GM06990 (cell line): ENCODE measurements at regions not wholly inside any gene's neighbourhood (a gene's known extent, or its start where the extent isn't known, plus 50 kb on each side); places are given as distances from the start of the nearest gene placed in this dataset.
"Not testable (repeated sequence)": the region's sequence is repeated elsewhere in the genome, so short reads cannot be mapped to it uniquely, and the experiment has no call there.

Experiments
- DNase-seq: peaks from one replicate; pipeline ENCODE4 v3.0.0-alpha.2; 2011; ENCODE audit not compliant: insufficient read length; ENCODE audit errors: extremely low read depth
- H3K27me3 ChIP-seq: replicated peaks from 2 replicates; pipeline ENCODE4 v1.6.0; 2011; ENCODE audit warnings: low read length; ENCODE audit not compliant: control insufficient read depth, insufficient read depth
- H3K36me3 ChIP-seq: 2 replicates; pipeline ENCODE4 v1.5.1; 2011; ENCODE audit warnings: low read length; ENCODE audit not compliant: control insufficient read depth, insufficient read depth
- H3K4me3 ChIP-seq: replicated peaks from 2 replicates; pipeline ENCODE4 v1.5.1; 2011; ENCODE audit warnings: low read depth, mild to moderate bottlenecking, control low read depth, low read length
- TF ChIP-seq, protein P1 (sequence below): IDR thresholded peaks from 2 replicates; pipeline ENCODE4 v1.5.1; 2011; ENCODE audit warnings: low read length, control low read depth, mild to moderate bottlenecking, inconsistent platforms; ENCODE audit not compliant: insufficient read depth, poor library complexity, severe bottlenecking

DNA sequence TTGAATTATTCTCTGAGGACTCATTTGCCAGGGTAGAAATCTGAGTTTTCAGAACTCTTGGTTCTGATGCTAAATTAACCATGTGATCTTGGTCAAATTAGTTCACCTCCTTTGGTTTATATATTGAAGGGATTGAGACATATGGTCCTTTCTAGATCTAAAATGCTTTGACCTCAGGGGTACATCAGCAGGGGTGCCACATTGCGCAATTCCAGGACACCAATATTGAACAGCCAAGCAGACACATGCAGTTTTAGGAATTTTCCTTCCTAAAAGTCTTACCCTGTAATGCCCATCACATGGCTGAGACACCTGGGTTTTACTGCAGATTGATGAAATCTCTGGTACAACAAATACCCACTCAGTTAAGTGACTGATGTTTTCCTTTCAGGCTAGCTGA lies 254.4 kb upstream of the NCAM1 start:
- H3K36me3 ChIP-seq, result no peaks in the 10 kb centered on the region
- TF ChIP-seq, protein P1, sequence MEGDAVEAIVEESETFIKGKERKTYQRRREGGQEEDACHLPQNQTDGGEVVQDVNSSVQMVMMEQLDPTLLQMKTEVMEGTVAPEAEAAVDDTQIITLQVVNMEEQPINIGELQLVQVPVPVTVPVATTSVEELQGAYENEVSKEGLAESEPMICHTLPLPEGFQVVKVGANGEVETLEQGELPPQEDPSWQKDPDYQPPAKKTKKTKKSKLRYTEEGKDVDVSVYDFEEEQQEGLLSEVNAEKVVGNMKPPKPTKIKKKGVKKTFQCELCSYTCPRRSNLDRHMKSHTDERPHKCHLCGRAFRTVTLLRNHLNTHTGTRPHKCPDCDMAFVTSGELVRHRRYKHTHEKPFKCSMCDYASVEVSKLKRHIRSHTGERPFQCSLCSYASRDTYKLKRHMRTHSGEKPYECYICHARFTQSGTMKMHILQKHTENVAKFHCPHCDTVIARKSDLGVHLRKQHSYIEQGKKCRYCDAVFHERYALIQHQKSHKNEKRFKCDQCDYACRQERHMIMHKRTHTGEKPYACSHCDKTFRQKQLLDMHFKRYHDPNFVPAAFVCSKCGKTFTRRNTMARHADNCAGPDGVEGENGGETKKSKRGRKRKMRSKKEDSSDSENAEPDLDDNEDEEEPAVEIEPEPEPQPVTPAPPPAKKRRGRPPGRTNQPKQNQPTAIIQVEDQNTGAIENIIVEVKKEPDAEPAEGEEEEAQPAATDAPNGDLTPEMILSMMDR, result no peak
- H3K27me3 ChIP-seq, result no peaks in the 10 kb centered on the region

GRCh38 chr11:112714340-112714739 lies 246.9 kb upstream of the NCAM1 start:
- H3K4me3 ChIP-seq, DNase-seq, H3K27me3 ChIP-seq, H3K36me3 ChIP-seq: not testable (repeated sequence)

More for the DNA sequence above, 254.4 kb upstream of the NCAM1 start:
- DNase-seq, result no peak
- H3K4me3 ChIP-seq, result no peak overlapping the region

DNA sequence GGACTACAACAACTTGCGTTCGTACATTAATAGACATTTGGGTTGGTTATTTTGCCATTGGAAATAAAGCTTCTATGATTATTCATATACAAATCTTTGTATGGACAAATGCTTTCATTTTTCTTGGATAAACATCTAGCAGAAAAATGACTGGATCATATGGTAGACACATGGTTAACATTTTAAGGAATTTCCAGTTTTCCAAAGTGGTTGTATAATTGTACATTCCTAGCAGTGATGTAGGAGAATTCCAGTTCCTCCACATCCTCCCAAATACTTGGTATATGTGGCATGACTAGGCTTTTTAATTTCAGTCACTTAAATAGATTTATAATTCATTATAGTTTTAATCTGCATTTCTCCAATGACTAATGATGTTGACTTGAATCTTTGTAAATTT lies 246.2 kb upstream of the NCAM1 start:
- no peak for DNase-seq
- TF ChIP-seq, protein P1, result no peak
- no peaks in the 10 kb centered on the region; the same call in 1 of the 2 replicates for H3K27me3 ChIP-seq

DNA sequence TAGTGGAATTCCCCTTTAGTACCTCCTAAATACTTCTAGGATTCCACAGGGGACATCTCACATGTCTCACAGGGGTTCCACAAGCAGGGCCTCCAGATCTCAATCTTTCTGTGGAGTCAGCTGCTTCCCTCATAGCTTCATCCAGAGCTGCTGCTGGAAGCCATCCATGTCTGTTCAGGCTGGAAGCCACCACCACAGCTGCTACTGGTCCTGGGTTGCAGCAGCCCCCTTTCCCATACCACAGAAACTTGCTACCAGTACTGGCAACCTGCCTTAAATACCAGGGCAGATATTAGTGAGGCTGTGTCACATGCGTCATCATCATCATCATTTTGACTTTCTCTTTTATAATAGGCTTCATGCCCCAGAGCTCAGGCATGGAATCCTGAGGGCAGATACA lies 242.7 kb upstream of the NCAM1 start:
- no peaks in the 10 kb centered on the region for H3K36me3 ChIP-seq
- no peak overlapping the region for H3K4me3 ChIP-seq
- TF ChIP-seq, protein P1, result no peak
- DNase-seq, result no peak
- H3K27me3 ChIP-seq, result no peaks in the 10 kb centered on the region; the same call in 1 of the 2 replicates

More for the DNA sequence above, 246.2 kb upstream of the NCAM1 start:
- Histone ChIP-seq H3K4me3 (no peak overlapping the region), H3K36me3 (no peaks in the 10 kb centered on the region)

DNA sequence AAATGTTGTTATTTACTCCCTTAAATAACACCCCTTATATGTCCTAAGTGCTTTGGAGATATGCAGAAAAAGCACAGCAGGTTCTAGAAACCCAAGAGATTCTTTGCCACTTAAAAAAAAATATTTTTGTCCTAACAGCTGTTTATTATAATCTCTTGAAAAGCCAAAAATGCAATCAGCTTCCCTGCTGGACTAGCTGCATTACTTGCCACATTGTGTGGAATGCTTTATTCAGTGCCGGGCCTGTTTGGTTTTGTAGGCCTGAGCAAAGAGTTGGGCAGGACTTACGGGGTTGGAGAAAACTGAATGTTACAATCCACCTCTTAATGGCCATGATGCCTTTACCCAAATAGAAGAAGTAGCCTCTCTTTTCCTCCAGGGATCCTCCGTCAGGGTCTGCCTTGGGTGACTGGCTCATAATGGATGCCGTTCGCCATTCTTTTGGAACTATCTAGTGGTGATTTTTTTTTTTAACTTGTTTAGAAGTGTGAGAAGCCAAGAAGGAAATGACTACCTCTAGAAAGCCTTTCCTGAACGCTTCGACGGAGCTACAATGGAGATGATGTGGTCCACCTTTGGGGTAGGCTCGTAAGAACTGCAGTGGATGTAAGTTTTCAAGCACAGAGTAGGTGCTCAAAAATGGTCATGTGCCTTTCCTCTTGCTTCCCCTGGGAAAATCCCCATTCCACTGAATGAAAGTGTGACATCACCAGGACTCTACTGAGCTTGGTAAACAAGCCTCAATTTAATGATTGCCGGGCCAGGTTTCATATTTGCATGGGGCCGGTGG lies 241.3 kb upstream of the NCAM1 start:
- Histone ChIP-seq H3K36me3 (no peaks in the 10 kb centered on the region), H3K27me3 (no peaks in the 10 kb centered on the region; the same call in none of the 2 replicates), H3K4me3 (no peak overlapping the region)
- no peak for DNase-seq
- TF ChIP-seq, protein P1, result no peak

- Histone ChIP-seq H3K4me3 (no peak overlapping the region), H3K36me3 (no peaks in the 10 kb centered on the region), H3K27me3 (no peaks in the 10 kb centered on the region; the same call in none of the 2 replicates)
- TF ChIP-seq, protein P1, result no peak
- DNase-seq, result no peak
Observed at GRCh38 chr11:112722148-112722547, 239.1 kb upstream of the NCAM1 start.
